ENCODE measurements at regions not wholly inside any gene's neighbourhood (a gene's known extent, or its start where the extent isn't known, plus 50 kb on each side); places are given as distances from the start of the nearest gene placed in this dataset.

GRCh38 chr4:137432446-137433311 is 99.6 kb downstream of the PCDH18 start:
- H3K9me3 ChIP-seq: no peaks in the 10 kb centered on the region
- H3K4me1 ChIP-seq: no peaks in the 10 kb centered on the region
- ATAC-seq (no peak), DNase-seq (no peak)
- no peaks in the 10 kb centered on the region for H3K36me3 ChIP-seq
- no peak overlapping the region for H3K4me3 ChIP-seq
- H3K27ac ChIP-seq: no peak overlapping the region
- no peaks in the 10 kb centered on the region for H3K27me3 ChIP-seq (ENCODE audit: low read depth)
- no peak for TF ChIP-seq CTCF (IDR thresholded peaks at IDR 0.05)
- intact Hi-C loops (cut with DNase I): no loop called here

GRCh38 chr4:137430171-137430570 is 102.1 kb downstream of the PCDH18 start:
- Histone ChIP-seq H3K27me3 (ENCODE audit: low read depth) (no peaks in the 10 kb centered on the region), H3K36me3 (no peaks in the 10 kb centered on the region), H3K27ac (no peak overlapping the region), H3K4me3 (no peak overlapping the region), H3K4me1 (no peaks in the 10 kb centered on the region), H3K9me3 (no peaks in the 10 kb centered on the region)
- intact Hi-C loops (cut with DNase I): no loop called here
- DNase-seq: no peak
- TF ChIP-seq CTCF (IDR thresholded peaks at IDR 0.05): no peak
- no peak for ATAC-seq

GRCh38 chr4:137427411-137427810 is 104.9 kb downstream of the PCDH18 start:
- Histone ChIP-seq H3K36me3 (no peaks in the 10 kb centered on the region), H3K27ac (no peak overlapping the region), H3K27me3 (ENCODE audit: low read depth) (no peaks in the 10 kb centered on the region), H3K9me3 (no peaks in the 10 kb centered on the region), H3K4me3 (no peak overlapping the region), H3K4me1 (no peaks in the 10 kb centered on the region)
- ATAC-seq (no peak), DNase-seq (no peak)
- TF ChIP-seq CTCF (IDR thresholded peaks at IDR 0.05): no peak
- intact Hi-C loops (cut with DNase I): no loop called here

- no peaks in the 10 kb centered on the region for H3K4me1 ChIP-seq
- ATAC-seq (no peak), DNase-seq (no peak)
- H3K36me3 ChIP-seq: no peaks in the 10 kb centered on the region
- no peak for TF ChIP-seq CTCF (IDR thresholded peaks at IDR 0.05)
- no peak overlapping the region for H3K4me3 ChIP-seq
- intact Hi-C loops (cut with DNase I): no loop called here
- H3K27me3 ChIP-seq (ENCODE audit: low read depth): no peaks in the 10 kb centered on the region
- no peak overlapping the region for H3K27ac ChIP-seq
- no peaks in the 10 kb centered on the region for H3K9me3 ChIP-seq
These were observed 107.0 kb downstream of the PCDH18 start for GRCh38 chr4:137425281-137425680.

GRCh38 chr4:137422666-137423065 is 109.6 kb downstream of the PCDH18 start:
- DNase-seq (no peak), ATAC-seq (no peak)
- Histone ChIP-seq H3K27ac (no peak overlapping the region), H3K4me3 (no peak overlapping the region), H3K27me3 (ENCODE audit: low read depth) (no peaks in the 10 kb centered on the region), H3K9me3 (no peaks in the 10 kb centered on the region), H3K4me1 (no peaks in the 10 kb centered on the region), H3K36me3 (no peaks in the 10 kb centered on the region)
- intact Hi-C loops (cut with DNase I): no loop called here
- TF ChIP-seq CTCF (IDR thresholded peaks at IDR 0.05): no peak

All from lower lobe of right lung (tissue), 2 donors.